Activated CD4-positive, alpha-beta memory T cell treated with anti-CD3 and anti-CD28 coated beads for 36 hours (primary cell): ENCODE measurements at regions not wholly inside any gene's neighbourhood (a gene's known extent, or its start where the extent isn't known, plus 50 kb on each side); places are given as distances from the start of the nearest gene placed in this dataset.

Experiments
- CTCF ChIA-PET: fragments of 350-600 bp; sonication (Branson Sonifier 250); formaldehyde crosslinking; loops from one replicate; lab custom pipeline; 2021; ENCODE audit warnings: antibody characterized with exemption, inconsistent platforms; lab: Charles Lee
- POLR2A ChIA-PET: fragments of 350-600 bp; sonication (Branson Sonifier 250); formaldehyde crosslinking; loops from one replicate; lab custom pipeline; 2021; ENCODE audit warnings: antibody characterized with exemption; lab: Charles Lee
- DNase-seq: peaks from one replicate; pipeline ENCODE4 v3.0.0-alpha.2; 2020
- H3K27ac Mint-ChIP-seq: one replicate; pipeline ENCODE4 v1.8.0; 2021; ENCODE audit warnings: mixed read lengths
- H3K27me3 Mint-ChIP-seq: one replicate; pipeline ENCODE4 v1.8.0; 2021; ENCODE audit warnings: mixed read lengths
- H3K36me3 Mint-ChIP-seq: one replicate; pipeline ENCODE4 v1.8.0; 2021; ENCODE audit warnings: mixed read lengths
- H3K4me1 Mint-ChIP-seq: one replicate; pipeline ENCODE4 v1.8.0; 2021; ENCODE audit warnings: low read depth, mixed read lengths
- H3K4me3 Mint-ChIP-seq: one replicate; pipeline ENCODE4 v1.8.0; 2021; ENCODE audit warnings: mild to moderate bottlenecking, mixed read lengths
- H3K9me3 Mint-ChIP-seq: one replicate; pipeline ENCODE4 v1.8.0; 2021; ENCODE audit warnings: mixed read lengths
- intact Hi-C: fragments of 100-400 bp; cut with micrococcal nuclease; formaldehyde crosslinking; loops from one replicate; pipeline ENCODE4 v1.15.1; 2023

DNA sequence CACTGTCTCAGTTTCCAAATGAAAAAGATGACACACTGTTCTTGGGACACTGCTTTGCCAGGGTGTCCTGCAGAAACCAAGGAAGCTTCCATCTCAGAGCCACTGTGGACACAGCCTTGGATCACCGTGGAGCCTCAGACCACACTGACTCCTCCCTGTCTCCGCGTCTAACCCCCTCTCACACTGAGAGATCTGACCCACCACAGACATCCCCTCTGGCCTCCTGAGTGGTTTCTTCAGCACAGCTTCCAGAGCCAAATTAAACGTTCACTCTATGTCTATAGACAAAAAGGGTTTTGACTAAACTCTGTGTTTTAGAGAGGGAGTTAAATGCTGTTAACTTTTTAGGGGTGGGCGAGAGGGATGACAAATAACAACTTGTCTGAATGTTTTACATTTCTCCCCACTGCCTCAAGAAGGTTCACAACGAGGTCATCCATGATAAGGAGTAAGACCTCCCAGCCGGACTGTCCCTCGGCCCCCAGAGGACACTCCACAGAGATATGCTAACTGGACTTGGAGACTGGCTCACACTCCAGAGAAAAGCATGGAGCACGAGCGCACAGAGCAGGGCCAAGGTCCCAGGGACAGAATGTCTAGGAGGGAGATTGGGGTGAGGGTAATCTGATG, 113.4 kb upstream of the PKDCC start:
- H3K27me3 Mint-ChIP-seq, result no peaks in the 10 kb centered on the region
- DNase-seq, result no peak
- H3K4me1 Mint-ChIP-seq, result no peaks in the 10 kb centered on the region
- no peaks in the 10 kb centered on the region for H3K9me3 Mint-ChIP-seq
- intact Hi-C loops, result no loop called here
- H3K4me3 Mint-ChIP-seq, result no peak overlapping the region
- H3K36me3 Mint-ChIP-seq, result no peaks in the 10 kb centered on the region
- H3K27ac Mint-ChIP-seq, result no peak overlapping the region
- ChIA-PET POLR2A (no interaction called here), CTCF (interaction anchor here (0.6 to 1.6 kb wide), 3 partner anchors 65 to 152 kb away, joined by 3 to 4 read pairs (median 3); no protein-coding TSS in a partner anchor)

DNA sequence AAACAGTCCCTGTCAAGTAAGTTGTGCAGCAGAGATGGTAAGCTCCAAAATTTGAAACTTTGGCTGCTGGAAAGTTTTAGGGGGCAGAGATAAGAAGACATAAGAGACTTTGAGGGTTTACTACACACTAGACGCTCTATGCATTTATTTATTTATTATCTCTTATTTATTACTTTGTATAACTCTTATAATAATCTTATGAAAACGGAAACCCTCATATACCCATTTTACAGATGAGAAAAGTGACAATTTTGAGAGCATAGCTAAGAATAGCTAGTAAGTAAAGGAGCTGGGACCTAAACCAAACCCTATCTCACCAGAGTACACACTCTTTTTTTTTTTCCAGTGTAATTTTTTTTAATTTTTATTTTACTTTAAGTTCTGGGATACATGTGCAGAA, 112.8 kb upstream of the PKDCC start:
- H3K27me3 Mint-ChIP-seq, result no peaks in the 10 kb centered on the region
- no peak overlapping the region for H3K4me3 Mint-ChIP-seq
- ChIA-PET CTCF (interaction anchor here (0.6 to 1.0 kb wide), 2 partner anchors 11 to 84 kb away, joined by 3 to 4 read pairs; no protein-coding TSS in a partner anchor), POLR2A (no interaction called here)
- no peaks in the 10 kb centered on the region for H3K4me1 Mint-ChIP-seq
- H3K9me3 Mint-ChIP-seq, result no peaks in the 10 kb centered on the region
- no peak for DNase-seq
- intact Hi-C loops, result no loop called here
- H3K36me3 Mint-ChIP-seq, result no peaks in the 10 kb centered on the region
- no peak overlapping the region for H3K27ac Mint-ChIP-seq

DNA sequence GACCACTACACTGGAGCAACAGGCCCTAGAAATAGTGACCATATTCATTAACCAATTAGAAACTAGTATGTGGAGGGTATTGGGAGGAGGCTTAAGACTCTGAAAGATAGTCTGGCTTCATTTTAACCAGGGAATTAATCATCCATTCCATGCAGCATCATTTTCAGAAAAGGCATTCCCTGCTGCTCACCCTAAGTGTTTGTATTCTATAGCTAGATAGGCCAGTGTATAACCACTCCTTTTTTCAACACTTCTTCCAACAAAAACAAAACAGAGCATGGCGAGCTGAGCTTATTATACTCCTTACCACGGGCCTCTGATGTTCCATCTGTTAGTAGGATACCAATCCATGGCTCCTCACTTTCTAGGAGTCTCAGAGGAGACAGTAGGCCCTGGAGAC, 112.0 kb upstream of the PKDCC start:
- no peak for DNase-seq
- Mint-ChIP-seq H3K27me3 (no peaks in the 10 kb centered on the region), H3K9me3 (no peaks in the 10 kb centered on the region), H3K27ac (no peak overlapping the region), H3K4me1 (no peaks in the 10 kb centered on the region), H3K4me3 (no peak overlapping the region), H3K36me3 (no peaks in the 10 kb centered on the region)
- POLR2A ChIA-PET, result no interaction called here
- intact Hi-C loops, result no loop called here
- CTCF ChIA-PET, result interaction anchor here (1.0 kb wide), 1 partner anchor 10 kb away, joined by 4 read pairs; no protein-coding TSS in a partner anchor

DNA sequence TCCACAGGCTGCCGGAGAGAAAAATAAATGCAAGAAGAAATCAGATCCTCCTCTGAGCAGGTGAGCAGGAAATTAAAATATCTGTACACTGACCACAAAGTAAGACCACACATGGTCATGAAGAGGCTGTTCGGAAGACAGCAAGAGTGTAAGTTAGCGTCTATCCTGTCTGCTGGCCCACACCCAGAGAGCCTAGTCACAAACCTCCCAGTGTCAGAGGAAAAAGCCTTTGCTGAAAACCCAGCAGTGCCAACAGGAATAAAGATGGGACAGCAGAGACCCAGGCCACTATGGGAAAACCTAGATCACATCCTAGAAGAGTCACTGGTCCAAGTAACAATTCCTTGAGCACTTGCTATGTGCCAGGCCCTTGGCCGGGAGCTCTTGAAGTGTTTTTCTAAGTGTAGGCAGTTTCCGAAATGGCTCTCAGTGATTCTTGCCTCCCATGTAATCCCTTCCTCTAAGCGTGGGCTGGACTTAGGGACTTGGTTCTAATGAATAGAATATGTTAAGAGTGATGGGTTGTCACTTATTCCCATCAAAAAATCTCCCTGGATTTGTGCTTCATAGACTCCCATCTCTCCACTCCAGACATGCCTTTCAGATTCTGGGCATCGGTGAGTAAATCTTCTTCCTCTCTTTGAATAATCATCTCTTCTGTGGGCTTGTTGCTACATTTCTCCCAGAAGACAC, 110.9 kb upstream of the PKDCC start:
- ChIA-PET CTCF (no interaction called here), POLR2A (no interaction called here)

DNA sequence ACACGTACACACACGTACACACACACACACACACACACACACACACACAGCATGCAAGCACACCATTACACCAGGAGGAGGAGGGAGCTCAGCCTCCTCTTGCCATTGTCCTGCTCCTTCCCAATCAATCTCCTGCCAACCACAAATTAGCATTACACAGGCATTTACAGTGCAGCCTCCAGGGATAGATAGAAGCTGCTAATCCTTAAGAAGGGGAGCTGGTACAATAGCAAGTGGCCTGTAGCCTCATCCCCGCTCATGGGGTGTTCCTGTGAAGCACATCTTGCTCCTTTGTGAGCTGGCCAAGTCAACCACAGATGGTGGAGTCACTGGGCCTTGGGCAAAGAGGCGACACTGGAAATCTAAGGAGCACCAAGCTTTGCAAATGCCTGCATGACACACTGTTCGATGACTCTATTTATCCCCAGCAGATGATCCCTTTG, 110.3 kb upstream of the PKDCC start:
- H3K9me3 Mint-ChIP-seq, result no peaks in the 10 kb centered on the region
- intact Hi-C loops, result no loop called here
- DNase-seq, result no peak
- ChIA-PET POLR2A (no interaction called here), CTCF (no interaction called here)
- H3K27ac Mint-ChIP-seq, result no peak overlapping the region
- H3K4me1 Mint-ChIP-seq, result no peaks in the 10 kb centered on the region
- no peaks in the 10 kb centered on the region for H3K36me3 Mint-ChIP-seq
- peaks cover 3% of the 10 kb centered on the region for H3K27me3 Mint-ChIP-seq
- no peak overlapping the region for H3K4me3 Mint-ChIP-seq

More for the DNA sequence above, 110.9 kb upstream of the PKDCC start:
- Mint-ChIP-seq H3K4me1 (no peaks in the 10 kb centered on the region), H3K27me3 (peaks cover under 1% of the 10 kb centered on the region), H3K36me3 (no peaks in the 10 kb centered on the region), H3K27ac (no peak overlapping the region), H3K4me3 (no peak overlapping the region), H3K9me3 (no peaks in the 10 kb centered on the region)
- intact Hi-C loops, result no loop called here
- DNase-seq, result no peak

DNA sequence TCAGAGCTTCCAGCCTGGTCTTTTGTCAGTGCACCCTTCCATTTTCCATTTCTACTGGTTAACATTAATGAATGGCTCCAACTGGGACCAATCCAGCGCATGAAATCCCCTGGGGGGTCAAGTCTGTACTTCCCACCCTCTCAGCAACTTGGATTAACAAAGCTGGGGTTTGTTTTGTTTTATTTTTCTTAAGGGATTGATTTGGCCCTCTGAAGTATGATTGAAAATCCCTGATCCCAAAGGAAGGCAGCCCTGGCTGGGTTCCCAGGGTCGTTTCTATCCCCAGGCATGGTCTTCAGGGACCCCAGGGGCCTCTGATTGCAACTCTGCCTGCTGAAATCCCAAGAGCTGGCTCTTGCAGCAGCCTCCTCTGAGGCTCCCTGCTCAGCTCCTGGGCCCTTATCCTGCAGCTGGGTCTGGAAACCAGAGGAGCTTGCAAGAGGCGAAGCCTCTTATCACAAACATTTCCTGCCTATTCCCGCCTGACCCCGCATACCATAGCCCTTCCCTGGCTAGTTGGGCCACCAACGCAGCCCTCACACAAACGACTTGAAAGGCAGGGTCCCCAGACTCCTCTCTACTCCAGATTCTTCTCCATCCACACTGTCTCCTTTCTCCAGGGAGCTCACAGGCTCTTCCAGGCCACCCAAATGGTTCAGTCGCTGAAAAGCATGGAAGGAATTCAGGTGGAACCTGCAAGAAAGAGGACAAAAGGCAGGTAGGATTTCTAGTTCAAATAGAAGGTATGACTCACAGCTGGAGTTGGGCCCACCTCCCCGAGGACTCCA, 109.7 kb upstream of the PKDCC start:
- peaks cover 3% of the 10 kb centered on the region for H3K27me3 Mint-ChIP-seq
- H3K9me3 Mint-ChIP-seq, result no peaks in the 10 kb centered on the region
- CTCF ChIA-PET, result no interaction called here
- POLR2A ChIA-PET, result no interaction called here
- DNase-seq, result no peak
- H3K4me1 Mint-ChIP-seq, result no peaks in the 10 kb centered on the region
- no peak overlapping the region for H3K4me3 Mint-ChIP-seq
- H3K36me3 Mint-ChIP-seq, result no peaks in the 10 kb centered on the region
- H3K27ac Mint-ChIP-seq, result no peak overlapping the region
- intact Hi-C loops, result no loop called here

DNA sequence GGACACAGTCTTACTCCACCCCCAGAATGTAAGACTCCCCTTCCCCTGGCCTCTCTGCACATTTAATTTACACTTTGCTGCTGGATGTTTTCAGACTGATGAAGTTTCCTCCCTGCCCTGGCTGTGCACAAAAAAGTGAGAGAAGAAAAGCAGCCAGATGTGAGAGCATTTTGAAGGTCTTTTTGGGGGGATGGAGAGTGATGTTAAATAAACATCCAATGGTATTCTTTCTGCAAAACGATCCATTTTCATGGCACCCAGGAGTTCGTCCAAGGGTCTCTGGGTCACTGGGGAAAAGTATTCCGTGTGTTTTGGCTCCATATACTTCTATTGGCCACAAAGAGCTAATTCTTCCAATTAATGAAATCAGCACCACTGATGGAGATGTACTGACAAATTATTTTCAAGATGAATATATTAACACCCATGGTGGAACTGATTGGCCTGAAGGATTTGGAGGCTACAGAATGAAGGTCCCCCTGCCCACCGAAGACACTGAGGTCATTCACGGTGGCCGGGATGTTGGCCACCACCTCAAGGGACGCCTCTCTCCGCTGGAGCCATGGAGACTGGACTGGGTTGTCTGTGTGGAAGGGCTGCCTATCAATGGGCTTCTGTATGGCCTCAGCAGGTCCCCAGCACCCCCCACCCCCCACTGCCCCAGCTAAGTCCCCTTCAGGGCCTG, 107.6 kb upstream of the PKDCC start:
- CTCF ChIA-PET, result no interaction called here
- POLR2A ChIA-PET, result no interaction called here
- intact Hi-C loops, result no loop called here
- Mint-ChIP-seq H3K9me3 (no peaks in the 10 kb centered on the region), H3K36me3 (no peaks in the 10 kb centered on the region), H3K4me1 (no peaks in the 10 kb centered on the region), H3K27me3 (peaks cover 3% of the 10 kb centered on the region), H3K27ac (no peak overlapping the region), H3K4me3 (no peak overlapping the region)
- no peak for DNase-seq

DNA sequence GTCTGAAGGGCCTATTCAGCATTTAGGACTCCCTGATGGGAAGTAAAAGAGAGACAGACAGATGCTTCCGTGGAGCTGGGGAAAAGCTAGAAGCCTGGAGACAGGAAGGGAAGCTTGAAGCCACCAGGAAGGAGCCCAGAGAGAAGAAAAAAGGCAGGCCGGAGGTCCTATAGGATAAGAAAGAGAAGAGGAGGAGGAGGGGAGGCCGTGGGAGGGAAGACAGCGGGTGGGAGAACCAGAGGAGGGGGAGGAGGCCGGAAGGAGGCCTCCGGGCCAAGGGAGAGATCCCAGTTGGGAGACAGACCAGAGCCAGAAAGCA, 107.1 kb upstream of the PKDCC start:
- intact Hi-C loops, result no loop called here
- ChIA-PET POLR2A (no interaction called here), CTCF (no interaction called here)
- no peak overlapping the region for H3K27ac Mint-ChIP-seq
- no peak for DNase-seq
- H3K27me3 Mint-ChIP-seq, result peaks cover 3% of the 10 kb centered on the region
- H3K4me3 Mint-ChIP-seq, result no peak overlapping the region
- H3K9me3 Mint-ChIP-seq, result no peaks in the 10 kb centered on the region
- H3K36me3 Mint-ChIP-seq, result no peaks in the 10 kb centered on the region
- H3K4me1 Mint-ChIP-seq, result no peaks in the 10 kb centered on the region

DNA sequence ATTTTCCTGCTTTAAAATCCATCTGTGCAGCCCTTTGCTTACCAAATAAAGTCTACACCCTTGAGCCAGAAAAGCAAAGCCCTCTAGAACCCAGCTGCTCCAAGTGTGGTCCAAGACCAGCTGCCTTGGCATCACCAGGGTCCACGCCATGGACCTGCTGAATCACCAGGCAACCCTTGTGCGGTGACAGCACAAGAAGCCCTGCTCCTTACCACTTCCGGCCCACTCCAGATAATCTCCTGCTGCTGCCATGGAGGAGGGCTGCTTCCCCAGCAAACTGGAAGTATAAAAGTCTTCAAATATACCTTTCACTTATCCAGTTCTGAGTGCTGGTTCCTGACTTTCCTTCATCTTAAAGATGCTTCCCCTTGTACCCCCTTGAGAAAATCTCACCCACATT, 106.0 kb upstream of the PKDCC start:
- intact Hi-C loops, result no loop called here
- H3K27ac Mint-ChIP-seq, result no peak overlapping the region
- no peaks in the 10 kb centered on the region for H3K4me1 Mint-ChIP-seq

DNA sequence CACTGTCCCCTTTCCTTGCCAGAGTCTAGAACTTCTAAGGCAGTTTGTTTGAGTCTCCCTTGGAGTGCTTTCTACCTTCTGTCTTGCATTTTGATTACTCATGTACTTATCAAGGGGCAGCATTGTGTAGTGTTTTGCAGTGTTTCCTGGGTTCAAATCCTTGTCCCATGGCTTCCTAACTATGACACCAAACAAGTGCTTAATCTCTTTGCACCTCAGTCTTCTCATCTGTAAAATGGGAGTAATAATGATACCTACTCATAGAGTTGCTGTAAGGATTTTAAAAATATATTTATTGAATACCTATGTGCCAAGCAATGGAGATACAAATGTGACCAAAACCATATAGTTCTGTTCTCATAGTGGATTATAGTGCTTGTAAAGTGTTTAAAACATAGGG, 105.5 kb upstream of the PKDCC start:
- Mint-ChIP-seq H3K27ac (no peak overlapping the region), H3K4me1 (no peaks in the 10 kb centered on the region), H3K9me3 (no peaks in the 10 kb centered on the region), H3K4me3 (no peak overlapping the region), H3K27me3 (peaks cover 3% of the 10 kb centered on the region), H3K36me3 (no peaks in the 10 kb centered on the region)
- intact Hi-C loops, result no loop called here
- no peak for DNase-seq
- ChIA-PET POLR2A (no interaction called here), CTCF (no interaction called here)

More for the DNA sequence above, 106.0 kb upstream of the PKDCC start:
- H3K36me3 Mint-ChIP-seq, result no peaks in the 10 kb centered on the region
- ChIA-PET CTCF (no interaction called here), POLR2A (no interaction called here)
- H3K9me3 Mint-ChIP-seq, result no peaks in the 10 kb centered on the region
- no peak for DNase-seq
- H3K4me3 Mint-ChIP-seq, result no peak overlapping the region
- H3K27me3 Mint-ChIP-seq, result peaks cover 3% of the 10 kb centered on the region

DNA sequence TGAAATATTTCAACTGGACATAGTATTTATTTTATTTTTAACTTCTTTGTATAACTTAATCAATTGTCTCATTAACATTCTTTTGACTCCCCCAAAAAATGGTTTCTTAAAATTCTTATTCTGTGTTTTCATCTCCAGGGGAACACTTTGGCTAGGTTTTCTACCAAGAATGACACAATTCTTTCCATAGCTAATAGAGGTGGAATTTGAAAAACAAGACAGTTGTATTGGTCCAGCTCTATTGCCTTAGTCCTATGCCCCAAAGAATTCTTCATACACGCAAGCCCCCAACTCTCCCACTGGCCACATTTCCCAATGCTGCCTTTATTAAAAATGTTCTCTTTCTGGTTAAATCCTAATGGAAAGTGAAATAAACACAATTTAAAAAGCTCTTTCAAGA, 104.7 kb upstream of the PKDCC start:
- no peaks in the 10 kb centered on the region for H3K9me3 Mint-ChIP-seq
- no peak for DNase-seq
- ChIA-PET CTCF (no interaction called here), POLR2A (no interaction called here)
- peaks cover 5% of the 10 kb centered on the region for H3K27me3 Mint-ChIP-seq
- no peaks in the 10 kb centered on the region for H3K4me1 Mint-ChIP-seq
- H3K4me3 Mint-ChIP-seq, result no peak overlapping the region
- no peaks in the 10 kb centered on the region for H3K36me3 Mint-ChIP-seq
- H3K27ac Mint-ChIP-seq, result no peak overlapping the region
- intact Hi-C loops, result no loop called here

DNA sequence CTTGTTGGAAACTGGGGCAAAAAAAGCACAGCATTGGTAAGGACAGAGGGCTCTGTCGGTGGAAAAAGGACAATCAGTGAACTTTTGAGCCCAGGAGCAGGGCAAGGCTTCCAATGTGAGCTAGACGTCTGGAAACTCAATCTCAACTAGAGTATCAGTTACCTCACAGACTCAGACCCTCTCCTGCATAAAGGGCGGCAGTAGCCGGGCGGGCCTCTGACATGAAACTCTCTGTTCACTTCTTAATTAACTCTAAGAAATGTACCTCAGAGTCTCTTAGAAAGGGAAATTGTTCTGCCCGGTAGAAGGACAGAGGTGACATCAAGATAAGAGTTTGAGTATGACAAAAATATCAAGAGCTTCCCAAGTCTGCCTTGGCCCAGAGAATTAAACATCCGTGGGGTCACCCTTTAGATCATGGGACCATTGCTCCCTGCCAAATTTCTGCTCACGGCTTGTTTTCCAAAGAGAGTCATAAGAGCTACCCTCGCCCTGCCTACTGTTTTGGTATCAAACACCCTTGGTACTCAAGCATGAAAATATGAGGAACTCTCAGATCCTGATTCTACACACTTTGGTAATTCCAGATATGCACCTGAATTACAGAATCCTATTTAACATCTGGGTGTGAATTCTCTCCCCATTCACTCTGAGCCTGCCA, 103.5 kb upstream of the PKDCC start:
- H3K27ac Mint-ChIP-seq, result no peak overlapping the region

More for the DNA sequence above, 103.5 kb upstream of the PKDCC start:
- CTCF ChIA-PET, result no interaction called here
- no peak overlapping the region for H3K4me3 Mint-ChIP-seq
- POLR2A ChIA-PET, result no interaction called here
- H3K4me1 Mint-ChIP-seq, result no peaks in the 10 kb centered on the region
- H3K9me3 Mint-ChIP-seq, result no peaks in the 10 kb centered on the region
- intact Hi-C loops, result no loop called here
- peaks cover 5% of the 10 kb centered on the region for H3K27me3 Mint-ChIP-seq
- no peak for DNase-seq
- H3K36me3 Mint-ChIP-seq, result no peaks in the 10 kb centered on the region
